ENCODE measurements at regions not wholly inside any gene's neighbourhood (a gene's known extent, or its start where the extent isn't known, plus 50 kb on each side); places are given as distances from the start of the nearest gene placed in this dataset.

- TF ChIP-seq CTCF (IDR thresholded peaks at IDR 0.05), result no peak
- Histone ChIP-seq H3K4me3 (no peak overlapping the region), H3K27ac (no peak overlapping the region)
- no peak for DNase-seq (ENCODE audit: low spot score)
Measured at GRCh38 chr4:32136081-32136787, 1416.1 kb downstream of the PCDH7 start.

- Histone ChIP-seq H3K4me3 (no peak overlapping the region), H3K27ac (no peak overlapping the region)
- no peak for DNase-seq (ENCODE audit: low spot score)
- no peak for TF ChIP-seq CTCF (IDR thresholded peaks at IDR 0.05)
Measured at GRCh38 chr4:32140636-32141035, 1420.5 kb downstream of the PCDH7 start.

GRCh38 chr4:32142075-32142474, 1421.9 kb downstream of the PCDH7 start:
- no peak for DNase-seq (ENCODE audit: low spot score)

GRCh38 chr4:32145987-32146386, 1425.8 kb downstream of the PCDH7 start:
- no peak overlapping the region for H3K4me3 ChIP-seq
- TF ChIP-seq CTCF (IDR thresholded peaks at IDR 0.05), result no peak
- DNase-seq (ENCODE audit: low spot score), result no peak
- no peak overlapping the region for H3K27ac ChIP-seq

More at GRCh38 chr4:32142075-32142474, 1421.9 kb downstream of the PCDH7 start:
- no peak for TF ChIP-seq CTCF (IDR thresholded peaks at IDR 0.05)
- no peak overlapping the region for H3K27ac ChIP-seq
- H3K4me3 ChIP-seq, result no peak overlapping the region

- no peak for DNase-seq (ENCODE audit: low spot score)
- H3K4me3 ChIP-seq, result no peak overlapping the region
Measured at GRCh38 chr4:32147446-32148085, 1427.4 kb downstream of the PCDH7 start.

GRCh38 chr4:32148111-32148666, 1428.0 kb downstream of the PCDH7 start:
- DNase-seq (ENCODE audit: low spot score), result no peak
- no peak for TF ChIP-seq CTCF (IDR thresholded peaks at IDR 0.05)

More at GRCh38 chr4:32147446-32148085, 1427.4 kb downstream of the PCDH7 start:
- TF ChIP-seq CTCF (IDR thresholded peaks at IDR 0.05), result no peak
- H3K27ac ChIP-seq, result no peak overlapping the region

More at GRCh38 chr4:32148111-32148666, 1428.0 kb downstream of the PCDH7 start:
- no peak overlapping the region for H3K27ac ChIP-seq
- no peak overlapping the region for H3K4me3 ChIP-seq
